ENCODE measurements at regions not wholly inside any gene's neighbourhood (a gene's known extent, or its start where the extent isn't known, plus 50 kb on each side); places are given as distances from the start of the nearest gene placed in this dataset.

DNA sequence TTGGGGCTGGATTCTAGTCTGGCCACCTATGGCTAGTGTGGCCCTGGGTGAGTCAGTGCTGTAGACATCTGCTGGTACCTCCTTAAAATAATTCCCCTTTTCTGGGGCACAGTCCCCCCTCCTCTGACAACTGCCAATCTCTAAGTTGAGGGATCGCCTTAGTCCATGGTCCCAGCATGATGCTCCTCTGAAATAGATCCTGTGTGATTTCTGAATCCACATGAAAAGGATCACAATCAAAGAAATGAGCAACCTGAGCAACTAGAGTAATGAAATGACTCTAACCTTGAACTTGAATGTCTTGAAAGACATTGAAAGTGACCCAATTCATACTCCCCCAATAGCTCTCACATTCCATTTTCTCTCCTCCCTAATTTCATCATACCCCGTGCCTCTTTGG lies 332.5 kb downstream of the VRK1 start:
- TF ChIP-seq, protein P1, sequence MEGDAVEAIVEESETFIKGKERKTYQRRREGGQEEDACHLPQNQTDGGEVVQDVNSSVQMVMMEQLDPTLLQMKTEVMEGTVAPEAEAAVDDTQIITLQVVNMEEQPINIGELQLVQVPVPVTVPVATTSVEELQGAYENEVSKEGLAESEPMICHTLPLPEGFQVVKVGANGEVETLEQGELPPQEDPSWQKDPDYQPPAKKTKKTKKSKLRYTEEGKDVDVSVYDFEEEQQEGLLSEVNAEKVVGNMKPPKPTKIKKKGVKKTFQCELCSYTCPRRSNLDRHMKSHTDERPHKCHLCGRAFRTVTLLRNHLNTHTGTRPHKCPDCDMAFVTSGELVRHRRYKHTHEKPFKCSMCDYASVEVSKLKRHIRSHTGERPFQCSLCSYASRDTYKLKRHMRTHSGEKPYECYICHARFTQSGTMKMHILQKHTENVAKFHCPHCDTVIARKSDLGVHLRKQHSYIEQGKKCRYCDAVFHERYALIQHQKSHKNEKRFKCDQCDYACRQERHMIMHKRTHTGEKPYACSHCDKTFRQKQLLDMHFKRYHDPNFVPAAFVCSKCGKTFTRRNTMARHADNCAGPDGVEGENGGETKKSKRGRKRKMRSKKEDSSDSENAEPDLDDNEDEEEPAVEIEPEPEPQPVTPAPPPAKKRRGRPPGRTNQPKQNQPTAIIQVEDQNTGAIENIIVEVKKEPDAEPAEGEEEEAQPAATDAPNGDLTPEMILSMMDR (conservative IDR thresholded peaks at IDR 0.05), result no peak
- no peak for TF ChIP-seq ZFX (IDR thresholded peaks at IDR 0.05)
